Kidney (tissue), 13 donors: ENCODE measurements at regions not wholly inside any gene's neighbourhood (a gene's known extent, or its start where the extent isn't known, plus 50 kb on each side); places are given as distances from the start of the nearest gene placed in this dataset.

Source experiments
- DNase-seq, 5 donors: peaks; one replicate each; pipeline ENCODE4 v3.0.0-alpha.2; 2013 to 2020
- FAIRE-seq: peaks from 2 replicates; lab custom pipeline; 2012; peaks lifted over from hg19 to GRCh38; lab: Jason Lieb, UNC
- H3K27ac ChIP-seq, 2 donors: one replicate each; pipeline ENCODE4 v1.7.0; 2013; ENCODE audit warnings: low read depth in 2 of 2, low read length in 2 of 2, inconsistent platforms in 1 of 2
- H3K27me3 ChIP-seq: one replicate; pipeline ENCODE4 v1.7.1; 2013; ENCODE audit warnings: low read length, inconsistent platforms; ENCODE audit not compliant: control insufficient read depth, insufficient read depth
- H3K36me3 ChIP-seq, 3 donors: one replicate each; pipeline versions ENCODE4 v1.7.0 to v1.7.1; 2013; ENCODE audit warnings: low read length in 3 of 3, control low read depth in 1 of 3, inconsistent platforms in 1 of 3; ENCODE audit not compliant: insufficient read depth in 3 of 3, control insufficient read depth in 2 of 3
- H3K4me1 ChIP-seq, 3 donors: one replicate each; pipeline versions ENCODE4 v1.7.0 to v1.7.1; 2013; ENCODE audit warnings: low read length in 3 of 3, inconsistent platforms in 1 of 3, low read depth in 1 of 3; ENCODE audit not compliant: control insufficient read depth in 2 of 3, insufficient read depth in 2 of 3
- H3K4me3 ChIP-seq, 3 donors: one replicate each; pipeline versions ENCODE4 v1.7.0 to v1.8.1; 2013; ENCODE audit warnings: low read length in 3 of 3, control low read depth in 1 of 3, inconsistent platforms in 1 of 3
- H3K9ac ChIP-seq, 3 donors: one replicate each; pipeline versions ENCODE4 v1.7.0 to v1.7.1; 2013; ENCODE audit warnings: low read length in 3 of 3, control low read depth in 1 of 3, inconsistent platforms in 1 of 3
- H3K9me3 ChIP-seq, 3 donors: one replicate each; pipeline versions ENCODE4 v1.7.0 to v1.7.1; 2013; ENCODE audit warnings: low read length in 3 of 3, control low read depth in 1 of 3, inconsistent platforms in 1 of 3; ENCODE audit not compliant: control insufficient read depth in 2 of 3, insufficient read depth in 1 of 3
- CTCF ChIP-seq: IDR thresholded peaks from 3 replicates; pipeline ENCODE4 v1.5.1; 2012; ENCODE audit warnings: mild to moderate bottlenecking, moderate library complexity, borderline replicate concordance; ENCODE audit not compliant: insufficient read depth; ENCODE audit errors: extremely low read depth
- intact Hi-C: fragments of 100-400 bp; cut with DNase I; formaldehyde crosslinking; loops from one replicate; pipeline ENCODE4 v1.11.1; 2022
- donor health status: control.
- donor health status: control.
- donor health status: control.
- donor health status: control.
- donor health status: control.
- donor health status: DM: yes; HTN: yes; CAD: no.
- donor health status: Normal renal cell carcinoma (clear cell type).

- no peak overlapping the region for H3K4me3 ChIP-seq
- no peaks in the 10 kb centered on the region for H3K9me3 ChIP-seq
- H3K9ac ChIP-seq = no peak overlapping the region
- no peaks in the 10 kb centered on the region for H3K36me3 ChIP-seq
- no peak for DNase-seq
- no peaks in the 10 kb centered on the region for H3K27me3 ChIP-seq
- FAIRE-seq = no peak
- no peak overlapping the region for H3K27ac ChIP-seq
- no peak for TF ChIP-seq CTCF
- H3K4me1 ChIP-seq = no peaks in the 10 kb centered on the region
- intact Hi-C loops = no loop called here
Observed at GRCh38 chr21:19922122-19922521, 1076.1 kb upstream of the NCAM2 start.

GRCh38 chr21:19935467-19935866, 1062.7 kb upstream of the NCAM2 start:
- Histone ChIP-seq H3K36me3 (no peaks in the 10 kb centered on the region), H3K27ac (no peak overlapping the region), H3K4me1 (no peaks in the 10 kb centered on the region), H3K9me3 (no peaks in the 10 kb centered on the region), H3K4me3 (no peak overlapping the region), H3K9ac (no peak overlapping the region), H3K27me3 (no peaks in the 10 kb centered on the region)
- TF ChIP-seq CTCF = no peak
- no peak for FAIRE-seq
- DNase-seq = no peak
- intact Hi-C loops = no loop called here

- no peaks in the 10 kb centered on the region for H3K9me3 ChIP-seq
- no peak for FAIRE-seq
- no peak overlapping the region for H3K9ac ChIP-seq
- H3K4me1 ChIP-seq = no peaks in the 10 kb centered on the region
- intact Hi-C loops = no loop called here
- no peak overlapping the region for H3K4me3 ChIP-seq
- TF ChIP-seq CTCF = no peak
- no peaks in the 10 kb centered on the region for H3K27me3 ChIP-seq
- no peak for DNase-seq
- no peaks in the 10 kb centered on the region for H3K36me3 ChIP-seq
- no peak overlapping the region for H3K27ac ChIP-seq
Observed at GRCh38 chr21:19937619-19938018, 1060.6 kb upstream of the NCAM2 start.

DNA sequence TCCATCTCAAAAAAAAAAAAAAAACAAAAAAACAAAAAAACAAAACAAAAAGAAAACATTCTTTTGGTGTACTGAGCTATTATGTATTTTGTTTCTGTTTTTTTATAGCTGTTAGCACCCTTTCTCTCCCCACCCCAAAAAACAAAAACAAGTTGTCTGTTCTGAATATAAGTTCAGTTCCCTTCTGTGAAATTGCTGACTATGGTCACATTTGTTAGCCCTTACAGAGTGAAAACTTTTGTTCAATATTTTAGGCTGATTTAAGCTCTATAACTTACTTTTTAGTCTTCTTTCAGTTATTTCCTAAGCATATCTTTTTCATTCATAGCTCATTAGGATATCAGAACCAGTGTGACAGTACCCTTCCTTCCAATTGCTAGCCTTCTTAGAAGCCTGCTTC, 1056.6 kb upstream of the NCAM2 start:
- H3K36me3 ChIP-seq = no peaks in the 10 kb centered on the region
- DNase-seq (no peak), FAIRE-seq (no peak)
- no peaks in the 10 kb centered on the region for H3K4me1 ChIP-seq
- TF ChIP-seq CTCF = no peak
- H3K27me3 ChIP-seq = no peaks in the 10 kb centered on the region
- no peak overlapping the region for H3K9ac ChIP-seq
- no peak overlapping the region for H3K27ac ChIP-seq
- intact Hi-C loops = no loop called here
- no peak overlapping the region for H3K4me3 ChIP-seq
- no peaks in the 10 kb centered on the region for H3K9me3 ChIP-seq
